HepG2 (cell line): ENCODE measurements at regions not wholly inside any gene's neighbourhood (a gene's known extent, or its start where the extent isn't known, plus 50 kb on each side); places are given as distances from the start of the nearest gene placed in this dataset.

Experiments used
- ATAC-seq: fragments of 200-7000 bp; cut with Tn5 transposase; 3 replicates; pipeline ENCODE4 v1.9.1; 2020; ENCODE audit warnings: mild to moderate bottlenecking, moderate library complexity
- BruUV-seq: library from RNA; stranded (reverse); fragments of 400-500 nt; replicated peaks from 2 replicates; lab custom pipeline; 2021; lab: Mats Ljungman, UMichigan
- CTCF ChIA-PET: fragments of 300-600 bp; formaldehyde crosslinking; extraction: SDS; loops from one replicate; lab custom pipeline; 2021; ENCODE audit warnings: low total read pairs, inconsistent platforms, low intra/inter-chr PET ratio; lab: Yijun Ruan, JAX
- POLR2A ChIA-PET: fragments of 350-600 bp; sonication (Branson Sonifier 250); formaldehyde crosslinking; loops from one replicate; lab custom pipeline; 2020; ENCODE audit warnings: antibody characterized with exemption, inconsistent platforms; lab: Yijun Ruan, JAX
- DNase-seq: peaks from one replicate; pipeline ENCODE4 v3.0.0-alpha.2; 2015; ENCODE audit warnings: low spot score
- FAIRE-seq: peaks from 3 replicates; lab custom pipeline; 2011; peaks lifted over from hg19 to GRCh38; lab: Jason Lieb, UNC
- H2AFZ ChIP-seq: one replicate; pipeline ENCODE4 v1.6.1; 2011; ENCODE audit warnings: low read length, inconsistent platforms
- H3K27ac ChIP-seq: fragments of 300-600 bp; 3 replicates; pipeline ENCODE4 v1.8.0; 2011; ENCODE audit warnings: mixed run types, mild to moderate bottlenecking, mixed read lengths, low read length, inconsistent platforms; ENCODE audit not compliant: insufficient read depth; ENCODE audit errors: extremely low read length
- H3K27me3 ChIP-seq, 2 experiments: fragments of 200-600 bp in 1 of 2; 2 replicates in 1 of 2; 3 replicates in 1 of 2; pipeline versions ENCODE4 v1.6.0 to v1.8.0; 2011; ENCODE audit warnings: low read length in 2 of 2, mild to moderate bottlenecking in 2 of 2, moderate library complexity in 2 of 2, inconsistent platforms in 1 of 2; ENCODE audit not compliant: insufficient read depth in 2 of 2, control insufficient read depth in 1 of 2
- H3K36me3 ChIP-seq, 2 experiments: fragments of 200-600 bp in 1 of 2; replicated peaks in 1 of 2; 2 replicates in 1 of 2; 3 replicates in 1 of 2; pipeline versions ENCODE4 v1.5.1 to v1.8.0; 2011; ENCODE audit warnings: low read length in 2 of 2, inconsistent platforms in 1 of 2; ENCODE audit not compliant: insufficient read depth in 2 of 2, control insufficient read depth in 1 of 2
- H3K4me1 ChIP-seq: 2 replicates; pipeline ENCODE4 v1.5.1; 2012; ENCODE audit warnings: low read length, inconsistent platforms; ENCODE audit not compliant: insufficient read depth
- H3K4me2 ChIP-seq: 2 replicates; pipeline ENCODE4 v1.6.0; 2011; ENCODE audit warnings: low read depth, low read length, inconsistent platforms
- H3K4me3 ChIP-seq, 3 experiments: fragments of 200-600 bp in 1 of 3; sonication (generic), shearing (Covaris generic) in 1 of 3; replicated peaks in 1 of 3; 2 replicates each; pipeline ENCODE4 v1.5.1; 2011 to 2016; ENCODE audit warnings: low read length in 3 of 3, inconsistent platforms in 2 of 3, low read depth in 2 of 3, mild to moderate bottlenecking in 2 of 3, control low read depth in 1 of 3, mixed read lengths in 1 of 3; ENCODE audit not compliant: insufficient read depth in 1 of 3
- H3K79me2 ChIP-seq: one replicate; pipeline ENCODE4 v1.6.1; 2011; ENCODE audit warnings: low read length, inconsistent platforms; ENCODE audit not compliant: insufficient read depth
- H3K9ac ChIP-seq: 2 replicates; pipeline ENCODE4 v1.6.0; 2011; ENCODE audit warnings: mild to moderate bottlenecking, low read depth, low read length, inconsistent platforms; ENCODE audit not compliant: insufficient read depth
- H3K9me3 ChIP-seq: 2 replicates; pipeline ENCODE4 v1.5.1; 2012; ENCODE audit warnings: mild to moderate bottlenecking, low read length
- H4K20me1 ChIP-seq: 2 replicates; pipeline ENCODE4 v1.6.0; 2011; ENCODE audit warnings: inconsistent platforms, mild to moderate bottlenecking, low read length, moderate library complexity; ENCODE audit not compliant: insufficient read depth
- CBFB ChIP-seq: sonication (generic); formaldehyde crosslinking; IDR thresholded peaks from 2 replicates; pipeline ENCODE4 v1.4.0; 2020; ENCODE audit warnings: missing genetic modification reagents
- ELF3 ChIP-seq: IDR thresholded peaks from 2 replicates; pipeline ENCODE4 v1.6.1; 2016; ENCODE audit warnings: missing genetic modification reagents, missing compliant biosample characterization
- PPARG ChIP-seq: conservative IDR thresholded peaks from 2 replicates; pipeline ENCODE4 v1.6.1; 2016; ENCODE audit warnings: missing biosample characterization, missing genetic modification reagents
- ZBED4 ChIP-seq: sonication (generic); formaldehyde crosslinking; IDR thresholded peaks from 2 replicates; pipeline ENCODE4 v1.4.0; 2020; ENCODE audit warnings: missing genetic modification reagents, borderline replicate concordance
- ZNF589 ChIP-seq: sonication (generic); formaldehyde crosslinking; conservative IDR thresholded peaks from 2 replicates; pipeline ENCODE4 v1.8.0; 2022; ENCODE audit warnings: mild to moderate bottlenecking, moderate library complexity, missing genetic modification reagents
- ZNF605 ChIP-seq: sonication (generic); formaldehyde crosslinking; IDR thresholded peaks from 2 replicates; pipeline ENCODE4 v1.8.0; 2022; ENCODE audit warnings: mild to moderate bottlenecking, missing genetic modification reagents
- ZNF75D ChIP-seq: sonication (generic); formaldehyde crosslinking; IDR thresholded peaks from 2 replicates; pipeline ENCODE4 v1.8.1; 2023; ENCODE audit warnings: missing genetic modification reagents, mild to moderate bottlenecking, borderline replicate concordance
- in situ Hi-C: cut with HindIII; loops from 2 replicates; pipeline ENCODE4 v1.10.0; 2017; ENCODE audit warnings: low pct_unique_long_range_greater_than_20kb; ENCODE audit not compliant: extremely low pct_ligation_motif_present
- intact Hi-C: fragments of 100-400 bp; cut with micrococcal nuclease; formaldehyde crosslinking; loops from one replicate; pipeline ENCODE4 v1.10.0; 2022; ENCODE audit not compliant: unreplicated experiment

GRCh38 chr3:17949101-17949500, 206.7 kb upstream of the TBC1D5 start (continued):
- TF ChIP-seq ZBED4 (CRISPR knock-in tag) (no peak), ZNF589 (CRISPR knock-in tag) (no peak)
- TF ChIP-seq, all 625 proteins: peak for 0

- Histone ChIP-seq H4K20me1 (no peaks in the 10 kb centered on the region), H2AFZ (no peak overlapping the region), H3K9me3 (no peaks in the 10 kb centered on the region), H3K4me2 (no peak overlapping the region), H3K27me3 (no peaks in the 10 kb centered on the region; a peak in 1 of 5 replicates), H3K79me2 (no peaks in the 10 kb centered on the region), H3K36me3 (no peaks in the 10 kb centered on the region), H3K4me1 (no peaks in the 10 kb centered on the region), H3K4me3 (no peak overlapping the region), H3K9ac (no peak overlapping the region), H3K27ac (no peak overlapping the region)
- no peak for DNase-seq
- TF ChIP-seq ELF3 (CRISPR knock-in tag) (no peak), ZNF75D (CRISPR knock-in tag) (no peak), ZNF605 (no peak), PPARG (CRISPR knock-in tag) (no peak), CBFB (CRISPR knock-in tag) (no peak)
- ChIA-PET POLR2A (no interaction called here), CTCF (no interaction called here)
- in situ Hi-C loops (no loop called here), intact Hi-C loops (no loop called here)
- no peak for FAIRE-seq
- BruUV-seq: no TSS peak
- ATAC-seq: no peak
These were observed 205.4 kb upstream of the TBC1D5 start for GRCh38 chr3:17947833-17948232.
